Naive thymus-derived CD4-positive, alpha-beta T cell (primary cell): ENCODE measurements at regions not wholly inside any gene's neighbourhood (a gene's known extent, or its start where the extent isn't known, plus 50 kb on each side); places are given as distances from the start of the nearest gene placed in this dataset.
"Not testable (repeated sequence)": the region's sequence is repeated elsewhere in the genome, so short reads cannot be mapped to it uniquely, and the experiment has no call there.

Experiments
- ATAC-seq: fragments of 150-1000 bp; cut with Tn5 transposase; 2 replicates; pipeline ENCODE4 v1.10.0; 2021; ENCODE audit warnings: mild to moderate bottlenecking, moderate library complexity
- CTCF ChIA-PET: fragments of 350-600 bp; sonication (Branson Sonifier 250); formaldehyde crosslinking; loops from one replicate; lab custom pipeline; 2021; ENCODE audit warnings: antibody characterized with exemption; lab: Charles Lee
- POLR2A ChIA-PET: fragments of 350-600 bp; sonication (Branson Sonifier 250); formaldehyde crosslinking; loops from one replicate; lab custom pipeline; 2021; ENCODE audit warnings: antibody characterized with exemption, inconsistent platforms; lab: Charles Lee
- DNase-seq, 9 donors: peaks; one replicate each; pipeline versions ENCODE4 v3.0.0 to v3.0.0-alpha.2; 2020 to 2022; ENCODE audit warnings: mixed read lengths in 1 of 9
- H3K27ac ChIP-seq: one replicate; pipeline ENCODE4 v1.7.0; 2013; ENCODE audit warnings: mild to moderate bottlenecking, low read depth, low read length, moderate library complexity
- H3K27me3 ChIP-seq, 2 donors: one replicate each; pipeline ENCODE4 v1.7.0; 2013; ENCODE audit warnings: low read length in 2 of 2, mild to moderate bottlenecking in 2 of 2, moderate library complexity in 2 of 2; ENCODE audit not compliant: control insufficient read depth in 2 of 2, insufficient read depth in 2 of 2
- H3K36me3 ChIP-seq, 3 experiments: 1 replicate in 2 of 3; 2 replicates in 1 of 3; pipeline ENCODE4 v1.7.0; 2013; ENCODE audit warnings: low read length in 3 of 3, mild to moderate bottlenecking in 3 of 3, moderate library complexity in 1 of 3; ENCODE audit not compliant: insufficient read depth in 3 of 3, control insufficient read depth in 2 of 3
- H3K4me1 ChIP-seq, 2 donors: one replicate each; pipeline ENCODE4 v1.7.0; 2013; ENCODE audit warnings: low read length in 2 of 2, mild to moderate bottlenecking in 2 of 2, moderate library complexity in 1 of 2; ENCODE audit not compliant: control insufficient read depth in 2 of 2, insufficient read depth in 2 of 2
- H3K4me3 ChIP-seq: 2 replicates; pipeline ENCODE4 v1.7.0; 2013; ENCODE audit warnings: mild to moderate bottlenecking, low read length
- H3K9me3 ChIP-seq, 3 experiments: 1 replicate in 2 of 3; 2 replicates in 1 of 3; pipeline ENCODE4 v1.7.0; 2013; ENCODE audit warnings: low read length in 3 of 3; ENCODE audit not compliant: control insufficient read depth in 2 of 3
- H3K27ac Mint-ChIP-seq, 9 donors: one replicate each; pipeline ENCODE4 v1.8.0; 2020 to 2022; ENCODE audit warnings: mixed read lengths in 9 of 9, mild to moderate bottlenecking in 8 of 9, moderate library complexity in 5 of 9, inconsistent platforms in 2 of 9
- H3K27me3 Mint-ChIP-seq, 5 donors: one replicate each; pipeline ENCODE4 v1.8.0; 2021 to 2022; ENCODE audit warnings: mixed read lengths in 5 of 5, mild to moderate bottlenecking in 1 of 5
- H3K36me3 Mint-ChIP-seq, 5 donors: one replicate each; pipeline ENCODE4 v1.8.0; 2020 to 2022; ENCODE audit warnings: mixed read lengths in 5 of 5, mild to moderate bottlenecking in 3 of 5, inconsistent platforms in 1 of 5
- H3K4me1 Mint-ChIP-seq, 7 donors: one replicate each; pipeline ENCODE4 v1.8.0; 2020 to 2022; ENCODE audit warnings: mixed read lengths in 7 of 7, mild to moderate bottlenecking in 3 of 7, inconsistent platforms in 1 of 7
- H3K4me3 Mint-ChIP-seq, 10 donors: one replicate each; pipeline ENCODE4 v1.8.0; 2020 to 2022; ENCODE audit warnings: mild to moderate bottlenecking in 10 of 10, mixed read lengths in 10 of 10, moderate library complexity in 6 of 10, inconsistent platforms in 2 of 10
- H3K9me3 Mint-ChIP-seq, 11 donors: one replicate each; pipeline ENCODE4 v1.8.0; 2020 to 2022; ENCODE audit warnings: mixed read lengths in 11 of 11, mild to moderate bottlenecking in 4 of 11, inconsistent platforms in 1 of 11, moderate library complexity in 1 of 11
- intact Hi-C, 2 donors: fragments of 100-400 bp; cut with micrococcal nuclease; formaldehyde crosslinking; loops; one replicate each; pipeline ENCODE4 v1.15.1; 2023

GRCh38 chrX:125152011-125152410 lies 167.7 kb upstream of the TEX13C start:
- H3K9me3 ChIP-seq: no peaks in the 10 kb centered on the region
- Mint-ChIP-seq H3K4me1 (no peaks in the 10 kb centered on the region), H3K36me3 (no peaks in the 10 kb centered on the region), H3K4me3 (no peak overlapping the region), H3K9me3 (no peaks in the 10 kb centered on the region), H3K27me3 (no peaks in the 10 kb centered on the region), H3K27ac (no peak overlapping the region)
- intact Hi-C loops: no loop called here
- ChIA-PET POLR2A (no interaction called here), CTCF (no interaction called here)
- DNase-seq: no peak
- no peaks in the 10 kb centered on the region for H3K27me3 ChIP-seq
- H3K4me3 ChIP-seq: no peak overlapping the region
- no peaks in the 10 kb centered on the region for H3K36me3 ChIP-seq
- no peak for ATAC-seq
- H3K27ac ChIP-seq: no peak overlapping the region
- no peaks in the 10 kb centered on the region for H3K4me1 ChIP-seq

GRCh38 chrX:125153621-125154020 lies 166.1 kb upstream of the TEX13C start:
- Mint-ChIP-seq H3K4me1 (no peaks in the 10 kb centered on the region), H3K4me3 (no peak overlapping the region), H3K9me3 (no peaks in the 10 kb centered on the region), H3K36me3 (no peaks in the 10 kb centered on the region), H3K27ac (no peak overlapping the region), H3K27me3 (no peaks in the 10 kb centered on the region)
- Histone ChIP-seq H3K9me3 (no peaks in the 10 kb centered on the region), H3K4me1 (no peaks in the 10 kb centered on the region), H3K27me3 (no peaks in the 10 kb centered on the region), H3K4me3 (no peak overlapping the region), H3K27ac (no peak overlapping the region), H3K36me3 (no peaks in the 10 kb centered on the region)
- ChIA-PET POLR2A (no interaction called here), CTCF (no interaction called here)
- ATAC-seq (no peak), DNase-seq (no peak)
- intact Hi-C loops: no loop called here

- intact Hi-C loops, H3K36me3 ChIP-seq, CTCF ChIA-PET, POLR2A ChIA-PET, ATAC-seq, H3K4me1 Mint-ChIP-seq, H3K27me3 Mint-ChIP-seq, H3K4me1 ChIP-seq, DNase-seq, H3K27me3 ChIP-seq, H3K4me3 Mint-ChIP-seq, H3K9me3 ChIP-seq, H3K4me3 ChIP-seq, H3K27ac Mint-ChIP-seq, H3K36me3 Mint-ChIP-seq, H3K9me3 Mint-ChIP-seq, H3K27ac ChIP-seq: not testable (repeated sequence)
These were observed 165.1 kb upstream of the TEX13C start for GRCh38 chrX:125154288-125155257.

DNA sequence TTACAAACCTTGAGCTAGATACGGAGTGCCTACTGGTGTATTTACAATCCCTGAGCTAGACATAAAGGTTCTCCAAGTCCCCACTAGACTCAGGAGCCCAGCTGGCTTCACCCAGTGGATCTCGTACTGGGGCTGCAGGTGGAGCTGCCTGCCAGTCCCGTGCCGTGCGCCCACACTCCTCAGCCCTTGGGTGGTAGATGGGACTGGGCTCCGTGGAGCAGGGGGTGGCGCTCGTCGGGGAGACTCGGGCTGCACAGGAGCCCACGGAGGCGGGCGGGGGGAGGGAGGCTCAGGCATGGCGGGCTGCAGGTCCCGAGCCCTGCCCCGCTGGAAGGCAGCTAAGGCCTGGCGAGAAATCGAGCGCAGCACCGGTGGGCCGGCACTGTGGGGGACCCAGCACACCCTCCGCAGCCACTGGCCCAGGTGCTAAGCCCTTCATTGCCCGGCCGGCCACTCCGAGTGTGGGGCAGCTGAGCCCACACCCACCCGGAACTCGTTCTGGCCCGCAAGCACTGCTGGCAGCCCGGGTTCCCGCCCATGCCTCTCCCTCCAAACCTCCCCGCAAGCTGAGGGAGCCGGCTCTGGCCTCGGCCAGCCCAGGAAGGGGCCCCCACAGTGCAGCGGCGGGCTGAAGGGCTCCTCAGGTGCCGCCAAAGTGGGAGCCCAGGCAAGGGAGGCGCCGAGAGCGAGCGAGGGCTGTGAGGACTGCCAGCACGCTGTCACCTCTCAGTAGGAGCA lies 164.2 kb upstream of the TEX13C start:
- H3K27me3 Mint-ChIP-seq, ATAC-seq, H3K27ac Mint-ChIP-seq, H3K4me1 Mint-ChIP-seq, H3K9me3 ChIP-seq, H3K9me3 Mint-ChIP-seq, H3K4me1 ChIP-seq, H3K4me3 ChIP-seq, H3K27me3 ChIP-seq, intact Hi-C loops, H3K4me3 Mint-ChIP-seq, CTCF ChIA-PET, H3K36me3 Mint-ChIP-seq, H3K36me3 ChIP-seq, POLR2A ChIA-PET, DNase-seq, H3K27ac ChIP-seq: not testable (repeated sequence)

DNA sequence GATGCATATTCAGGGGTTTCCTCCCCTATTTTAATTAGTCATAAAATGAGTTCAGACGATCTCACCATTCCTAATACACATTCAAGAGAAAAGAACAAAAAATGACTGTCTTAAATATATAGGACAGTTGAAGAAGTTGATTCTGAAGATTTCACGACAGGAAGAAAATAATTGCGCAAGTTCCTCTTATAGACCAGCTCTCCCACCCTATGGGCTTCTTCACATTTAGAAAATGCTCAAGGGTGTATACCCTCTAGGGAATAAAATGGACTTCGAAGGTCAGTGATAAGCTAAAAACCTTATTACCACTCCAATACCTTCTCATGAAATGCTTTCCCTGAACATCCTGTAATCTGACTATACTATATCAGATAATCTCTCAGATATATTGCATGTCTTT lies 149.2 kb upstream of the TEX13C start:
- Mint-ChIP-seq H3K4me1 (no peaks in the 10 kb centered on the region), H3K27ac (no peak overlapping the region), H3K4me3 (no peak overlapping the region), H3K9me3 (no peaks in the 10 kb centered on the region), H3K36me3 (no peaks in the 10 kb centered on the region), H3K27me3 (no peaks in the 10 kb centered on the region)
- no peak overlapping the region for H3K27ac ChIP-seq
- ATAC-seq (no peak), DNase-seq (no peak)
- H3K4me1 ChIP-seq: no peaks in the 10 kb centered on the region
- POLR2A ChIA-PET: no interaction called here
- H3K9me3 ChIP-seq: no peaks in the 10 kb centered on the region
- H3K36me3 ChIP-seq: no peaks in the 10 kb centered on the region
- intact Hi-C loops: no loop called here
- H3K4me3 ChIP-seq: no peak overlapping the region
- CTCF ChIA-PET: no interaction called here
- H3K27me3 ChIP-seq: no peaks in the 10 kb centered on the region

DNA sequence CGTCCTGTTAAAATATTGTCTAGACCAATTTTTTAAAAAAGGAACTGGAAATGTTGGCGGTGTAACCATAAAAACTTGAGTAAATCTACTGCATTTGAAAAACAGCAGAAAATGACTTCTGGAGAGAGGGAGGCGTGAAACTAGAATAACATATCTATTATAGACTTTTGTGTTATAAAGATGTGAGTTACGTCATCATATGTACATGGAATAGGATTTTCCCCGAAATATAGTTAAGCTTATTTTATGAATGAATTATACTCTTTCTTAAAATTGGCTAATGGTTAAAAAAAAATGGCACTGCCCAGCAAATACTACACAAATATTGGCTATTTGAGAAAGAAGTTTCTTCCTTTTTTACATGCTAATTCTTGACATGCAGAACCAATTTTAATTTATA lies 147.1 kb upstream of the TEX13C start:
- Histone ChIP-seq H3K9me3 (no peaks in the 10 kb centered on the region), H3K36me3 (no peaks in the 10 kb centered on the region), H3K27ac (no peak overlapping the region), H3K4me1 (no peaks in the 10 kb centered on the region), H3K4me3 (no peak overlapping the region), H3K27me3 (no peaks in the 10 kb centered on the region)
- H3K27ac Mint-ChIP-seq: no peak overlapping the region
- H3K4me3 Mint-ChIP-seq: no peak overlapping the region
- no peak for ATAC-seq
- POLR2A ChIA-PET: no interaction called here
- H3K27me3 Mint-ChIP-seq: no peaks in the 10 kb centered on the region
- no peak for DNase-seq
- no peaks in the 10 kb centered on the region for H3K36me3 Mint-ChIP-seq
- CTCF ChIA-PET: no interaction called here
- intact Hi-C loops: no loop called here
- H3K9me3 Mint-ChIP-seq: no peaks in the 10 kb centered on the region
- H3K4me1 Mint-ChIP-seq: no peaks in the 10 kb centered on the region
